Lung microvascular endothelial cell (primary cell): ENCODE measurements at regions not wholly inside any gene's neighbourhood (a gene's known extent, or its start where the extent isn't known, plus 50 kb on each side); places are given as distances from the start of the nearest gene placed in this dataset.

Source experiments
- DNase-seq, 2 donors: peaks; one replicate each; pipeline versions ENCODE4 v3.0.0 to v3.0.0-alpha.2; 2010; ENCODE audit warnings: low read depth in 2 of 2

- DNase-seq = no peak
Measured at GRCh38 chr16:11401161-11402050, 56.1 kb downstream of the RMI2 start.

- DNase-seq = no peak
Measured at GRCh38 chr16:11402051-11402744, 56.9 kb downstream of the RMI2 start.

- no peak for DNase-seq
Measured at GRCh38 chr16:11402745-11403533, 57.7 kb downstream of the RMI2 start.

GRCh38 chr16:11403534-11403795 lies 58.2 kb downstream of the RMI2 start:
- no peak for DNase-seq

GRCh38 chr16:11403920-11404319 lies 58.7 kb downstream of the RMI2 start:
- no peak for DNase-seq

GRCh38 chr16:11404603-11405002 lies 59.3 kb downstream of the RMI2 start:
- DNase-seq = no peak

- peak; percentile 36 to 42 for DNase-seq
Measured at GRCh38 chr16:11405331-11406176, 60.3 kb downstream of the RMI2 start.

GRCh38 chr16:11406177-11406560 lies 60.9 kb downstream of the RMI2 start:
- DNase-seq = no peak

GRCh38 chr16:11407047-11407982 lies 62.1 kb downstream of the RMI2 start:
- DNase-seq = peak; percentile 75 to 80

- no peak for DNase-seq
Measured at GRCh38 chr16:11408216-11408615, 63.0 kb downstream of the RMI2 start.

- no peak for DNase-seq
Measured at GRCh38 chr16:11409398-11409797, 64.1 kb downstream of the RMI2 start.

- no peak for DNase-seq
Measured at GRCh38 chr16:11410376-11411058, 65.3 kb downstream of the RMI2 start.

- no peak for DNase-seq
Measured at GRCh38 chr16:11411059-11411550, 65.8 kb downstream of the RMI2 start.

- no peak for DNase-seq
Measured at GRCh38 chr16:11412175-11412904, 67.1 kb downstream of the RMI2 start.

- no peak for DNase-seq
Measured at GRCh38 chr16:11412965-11413887, 68.0 kb downstream of the RMI2 start.

- DNase-seq = no peak
Measured at GRCh38 chr16:11413907-11414595, 68.8 kb downstream of the RMI2 start.
